ENCODE measurements at regions not wholly inside any gene's neighbourhood (a gene's known extent, or its start where the extent isn't known, plus 50 kb on each side); places are given as distances from the start of the nearest gene placed in this dataset.

DNA sequence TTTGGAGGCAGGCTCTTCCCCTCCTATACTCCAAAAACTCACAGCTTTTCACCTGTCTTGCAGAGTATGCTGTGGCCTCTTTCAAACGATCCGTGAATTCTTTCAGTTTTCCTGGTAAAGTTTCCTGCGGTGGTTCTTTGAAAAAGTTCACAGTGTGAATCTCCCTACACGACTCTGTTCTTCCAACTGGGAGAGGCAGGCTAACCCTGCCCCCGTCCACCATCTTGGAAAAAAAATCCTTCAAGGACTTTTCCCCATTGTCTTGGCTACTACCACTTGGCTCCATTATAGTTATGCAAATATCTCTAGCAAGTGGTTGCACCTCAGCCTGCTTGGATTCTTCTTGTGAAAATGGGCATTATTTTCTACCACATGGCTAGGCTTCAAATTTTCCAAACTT lies 382.6 kb downstream of the AGTPBP1 start:
- no peak overlapping the region for H3K27ac ChIP-seq
- H3K9me3 ChIP-seq, result peaks cover 0 to 3% (median 0%) of the 10 kb centered on the region in 8 donors
- no peaks in the 10 kb centered on the region for H3K36me3 ChIP-seq
- WGBS, 5 donors, result 88 to 92% (median 90%) methylated on average over 5 of the region's 5 CpGs
- intact Hi-C loops (cut with DNase I; ENCODE audit: low total_unique reads), result no loop called here
- no peak for DNase-seq
- no peak for TF ChIP-seq POLR2AphosphoS5 (IDR thresholded peaks at IDR 0.05)
- TF ChIP-seq, protein P1, sequence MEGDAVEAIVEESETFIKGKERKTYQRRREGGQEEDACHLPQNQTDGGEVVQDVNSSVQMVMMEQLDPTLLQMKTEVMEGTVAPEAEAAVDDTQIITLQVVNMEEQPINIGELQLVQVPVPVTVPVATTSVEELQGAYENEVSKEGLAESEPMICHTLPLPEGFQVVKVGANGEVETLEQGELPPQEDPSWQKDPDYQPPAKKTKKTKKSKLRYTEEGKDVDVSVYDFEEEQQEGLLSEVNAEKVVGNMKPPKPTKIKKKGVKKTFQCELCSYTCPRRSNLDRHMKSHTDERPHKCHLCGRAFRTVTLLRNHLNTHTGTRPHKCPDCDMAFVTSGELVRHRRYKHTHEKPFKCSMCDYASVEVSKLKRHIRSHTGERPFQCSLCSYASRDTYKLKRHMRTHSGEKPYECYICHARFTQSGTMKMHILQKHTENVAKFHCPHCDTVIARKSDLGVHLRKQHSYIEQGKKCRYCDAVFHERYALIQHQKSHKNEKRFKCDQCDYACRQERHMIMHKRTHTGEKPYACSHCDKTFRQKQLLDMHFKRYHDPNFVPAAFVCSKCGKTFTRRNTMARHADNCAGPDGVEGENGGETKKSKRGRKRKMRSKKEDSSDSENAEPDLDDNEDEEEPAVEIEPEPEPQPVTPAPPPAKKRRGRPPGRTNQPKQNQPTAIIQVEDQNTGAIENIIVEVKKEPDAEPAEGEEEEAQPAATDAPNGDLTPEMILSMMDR (IDR thresholded peaks at IDR 0.05 in 8 of 11, conservative IDR thresholded peaks at IDR 0.05 in 3 of 11), result no peak
- H3K4me3 ChIP-seq, result no peak overlapping the region
- no peaks in the 10 kb centered on the region for H3K4me1 ChIP-seq
- no peaks in the 10 kb centered on the region for H3K27me3 ChIP-seq (replicated peaks in 1 of 7)

DNA sequence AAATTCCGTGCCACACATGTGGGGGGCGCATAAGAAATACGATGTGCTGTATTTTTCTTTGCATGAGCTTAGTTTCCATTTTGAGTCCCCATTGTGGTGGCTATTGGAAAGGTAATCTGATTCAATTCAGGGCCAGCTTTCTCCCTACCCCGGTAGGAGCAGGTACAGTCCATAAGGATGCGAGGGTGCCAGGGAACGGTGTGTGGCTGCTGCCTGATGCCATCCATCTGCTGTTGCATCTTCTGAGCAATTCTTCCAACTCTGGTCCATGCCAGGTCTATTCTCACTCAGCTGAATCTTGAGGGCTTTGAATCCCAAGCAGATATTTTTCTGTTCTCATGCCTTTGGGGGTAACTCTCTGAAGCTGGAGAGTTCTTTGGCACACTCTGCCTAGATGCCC lies 392.7 kb downstream of the AGTPBP1 start:
- no peaks in the 10 kb centered on the region for H3K4me1 ChIP-seq
- no peak for TF ChIP-seq POLR2AphosphoS5 (IDR thresholded peaks at IDR 0.05)
- TF ChIP-seq, protein P1 (IDR thresholded peaks at IDR 0.05 in 8 of 11, conservative IDR thresholded peaks at IDR 0.05 in 3 of 11), result no peak
- no peak for TF ChIP-seq POLR2A (IDR thresholded peaks at IDR 0.05)
- no peak for DNase-seq
- no peaks in the 10 kb centered on the region for H3K36me3 ChIP-seq
- H3K27me3 ChIP-seq (replicated peaks in 1 of 7), result peaks cover 0 to 3% (median 0%) of the 10 kb centered on the region in 7 donors
- H3K27ac ChIP-seq, result no peak overlapping the region
- intact Hi-C loops (cut with DNase I; ENCODE audit: low total_unique reads), result no loop called here
- H3K4me3 ChIP-seq, result no peak overlapping the region
- WGBS, 5 donors, result 70 to 96% (median 93%) methylated on average over 6 of the region's 6 CpGs
- H3K9me3 ChIP-seq, result no peaks in the 10 kb centered on the region

DNA sequence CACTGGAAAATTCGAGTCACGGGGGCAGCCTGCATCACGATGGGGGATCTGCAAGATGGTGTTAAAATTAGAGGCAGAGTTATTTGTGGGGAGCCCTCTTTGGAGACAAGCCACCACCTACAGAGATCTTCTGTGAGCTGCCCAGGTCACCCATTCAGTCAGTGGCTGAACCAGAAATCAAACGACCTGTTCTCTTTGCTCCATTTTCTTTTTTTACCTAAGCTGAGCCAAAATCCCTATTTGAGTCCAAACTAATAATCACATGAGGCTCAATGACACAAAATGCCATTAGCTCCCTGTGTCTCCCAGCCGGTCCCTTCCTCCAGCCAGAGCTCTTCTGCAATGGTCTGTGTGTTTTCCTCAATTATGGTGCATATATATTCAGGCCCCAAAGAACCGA lies 394.2 kb downstream of the AGTPBP1 start:
- TF ChIP-seq POLR2A (IDR thresholded peaks at IDR 0.05) (no peak), POLR2AphosphoS5 (IDR thresholded peaks at IDR 0.05) (no peak)
- TF ChIP-seq, protein P1 (IDR thresholded peaks at IDR 0.05 in 8 of 11, conservative IDR thresholded peaks at IDR 0.05 in 3 of 11), result no peak
- 81 to 89% (median 86%) methylated on average over 6 of the region's 6 CpGs for WGBS, 5 donors
- Histone ChIP-seq H3K36me3 (no peaks in the 10 kb centered on the region), H3K27me3 (replicated peaks in 1 of 7) (peaks cover 0 to 3% (median 0%) of the 10 kb centered on the region in 7 donors), H3K9me3 (no peaks in the 10 kb centered on the region), H3K4me1 (no peaks in the 10 kb centered on the region), H3K4me3 (no peak overlapping the region), H3K27ac (no peak overlapping the region)
- no peak for DNase-seq
- intact Hi-C loops (cut with DNase I; ENCODE audit: low total_unique reads), result no loop called here

DNA sequence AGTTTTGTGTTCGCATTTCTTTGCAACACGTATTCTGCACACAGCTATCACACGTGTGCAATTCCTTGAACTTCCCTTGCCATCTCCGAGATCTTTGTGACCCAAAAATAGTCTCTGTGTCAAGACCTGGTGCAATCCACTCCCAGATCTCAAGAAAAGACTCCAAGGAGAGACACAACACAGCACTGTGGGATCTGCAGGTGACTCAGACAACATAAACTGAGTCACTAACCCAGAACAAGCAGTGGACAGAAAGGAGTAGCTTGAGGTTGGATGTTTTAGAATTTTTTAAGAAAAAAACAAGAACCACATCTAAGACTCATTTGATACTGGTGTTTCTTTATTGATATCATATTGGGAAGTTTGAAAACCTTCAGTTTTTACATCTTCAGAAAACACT lies 396.9 kb downstream of the AGTPBP1 start:
- no peak for DNase-seq
- intact Hi-C loops (cut with DNase I; ENCODE audit: low total_unique reads), result no loop called here
- 57 to 87% (median 85%) methylated on average over 4 of the region's 4 CpGs for WGBS, 5 donors
- TF ChIP-seq POLR2AphosphoS5 (IDR thresholded peaks at IDR 0.05) (no peak), POLR2A (IDR thresholded peaks at IDR 0.05) (no peak)
- TF ChIP-seq, protein P1 (IDR thresholded peaks at IDR 0.05 in 8 of 11, conservative IDR thresholded peaks at IDR 0.05 in 3 of 11), result no peak
- no peaks in the 10 kb centered on the region for H3K9me3 ChIP-seq
- no peak overlapping the region for H3K4me3 ChIP-seq
- no peaks in the 10 kb centered on the region for H3K4me1 ChIP-seq
- H3K27ac ChIP-seq, result no peak overlapping the region
- H3K36me3 ChIP-seq, result no peaks in the 10 kb centered on the region
- peaks cover 0 to 3% (median 0%) of the 10 kb centered on the region in 7 donors for H3K27me3 ChIP-seq (replicated peaks in 1 of 7)

Measured in spleen (tissue), 11 donors.